ENCODE measurements at regions not wholly inside any gene's neighbourhood (a gene's known extent, or its start where the extent isn't known, plus 50 kb on each side); places are given as distances from the start of the nearest gene placed in this dataset.

DNA sequence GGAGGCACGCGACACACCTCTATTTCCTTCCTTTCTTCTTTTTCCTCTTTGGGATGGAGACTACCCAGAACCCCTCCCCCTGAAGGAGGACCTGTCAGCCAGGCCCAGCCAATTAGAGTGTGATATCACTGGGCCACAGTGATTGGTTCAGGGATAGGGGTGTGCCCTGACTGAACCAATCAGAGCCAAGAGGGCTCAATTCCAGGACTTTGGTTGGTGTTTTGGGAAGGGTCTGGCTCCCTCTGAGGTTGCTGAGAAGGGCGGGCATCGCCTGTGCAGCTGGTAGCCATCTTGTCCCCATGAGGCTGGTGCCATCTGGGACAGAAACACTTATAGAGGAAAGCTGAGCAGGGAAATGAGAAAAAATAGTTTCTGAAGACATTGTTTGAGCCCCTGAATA is 71.4 kb downstream of the CHST1 start:
- no peaks in the 10 kb centered on the region for H3K36me3 Mint-ChIP-seq (ENCODE audit: low read depth)
- H3K4me3 Mint-ChIP-seq = no peak overlapping the region
- Histone ChIP-seq H3K4me3 (no peak overlapping the region), H3K4me1 (ENCODE audit: insufficient read depth) (no peaks in the 10 kb centered on the region), H2AFZ (no peak overlapping the region), H3K9me2 (ENCODE audit: insufficient read depth) (peaks cover 9% of the 10 kb centered on the region; the same call in 1 of the 2 replicates), H3K79me2 (replicated peaks; ENCODE audit: insufficient read depth) (no peaks in the 10 kb centered on the region), H3K4me2 (no peak overlapping the region), H3K27me3 (ENCODE audit: insufficient read depth) (no peaks in the 10 kb centered on the region), H3K27ac (ENCODE audit: low read depth) (no peak overlapping the region), H3K36me3 (ENCODE audit: insufficient read depth) (no peaks in the 10 kb centered on the region), H4K20me1 (replicated peaks; ENCODE audit: insufficient read depth) (no peaks in the 10 kb centered on the region), H3F3A (replicated peaks; ENCODE audit: low read depth) (no peaks in the 10 kb centered on the region)
- no peak overlapping the region for H3K27ac Mint-ChIP-seq
- no peaks in the 10 kb centered on the region; the same call in 2 of the 3 replicates for H3K9me3 Mint-ChIP-seq
- DNase-seq (ENCODE audit: low spot score) (peak; percentile 32), ATAC-seq (peak; percentile 58)
- no peak for TF ChIP-seq JUNB (IDR thresholded peaks at IDR 0.05; ENCODE audit: unreplicated experiment)
- TF ChIP-seq, protein P1, sequence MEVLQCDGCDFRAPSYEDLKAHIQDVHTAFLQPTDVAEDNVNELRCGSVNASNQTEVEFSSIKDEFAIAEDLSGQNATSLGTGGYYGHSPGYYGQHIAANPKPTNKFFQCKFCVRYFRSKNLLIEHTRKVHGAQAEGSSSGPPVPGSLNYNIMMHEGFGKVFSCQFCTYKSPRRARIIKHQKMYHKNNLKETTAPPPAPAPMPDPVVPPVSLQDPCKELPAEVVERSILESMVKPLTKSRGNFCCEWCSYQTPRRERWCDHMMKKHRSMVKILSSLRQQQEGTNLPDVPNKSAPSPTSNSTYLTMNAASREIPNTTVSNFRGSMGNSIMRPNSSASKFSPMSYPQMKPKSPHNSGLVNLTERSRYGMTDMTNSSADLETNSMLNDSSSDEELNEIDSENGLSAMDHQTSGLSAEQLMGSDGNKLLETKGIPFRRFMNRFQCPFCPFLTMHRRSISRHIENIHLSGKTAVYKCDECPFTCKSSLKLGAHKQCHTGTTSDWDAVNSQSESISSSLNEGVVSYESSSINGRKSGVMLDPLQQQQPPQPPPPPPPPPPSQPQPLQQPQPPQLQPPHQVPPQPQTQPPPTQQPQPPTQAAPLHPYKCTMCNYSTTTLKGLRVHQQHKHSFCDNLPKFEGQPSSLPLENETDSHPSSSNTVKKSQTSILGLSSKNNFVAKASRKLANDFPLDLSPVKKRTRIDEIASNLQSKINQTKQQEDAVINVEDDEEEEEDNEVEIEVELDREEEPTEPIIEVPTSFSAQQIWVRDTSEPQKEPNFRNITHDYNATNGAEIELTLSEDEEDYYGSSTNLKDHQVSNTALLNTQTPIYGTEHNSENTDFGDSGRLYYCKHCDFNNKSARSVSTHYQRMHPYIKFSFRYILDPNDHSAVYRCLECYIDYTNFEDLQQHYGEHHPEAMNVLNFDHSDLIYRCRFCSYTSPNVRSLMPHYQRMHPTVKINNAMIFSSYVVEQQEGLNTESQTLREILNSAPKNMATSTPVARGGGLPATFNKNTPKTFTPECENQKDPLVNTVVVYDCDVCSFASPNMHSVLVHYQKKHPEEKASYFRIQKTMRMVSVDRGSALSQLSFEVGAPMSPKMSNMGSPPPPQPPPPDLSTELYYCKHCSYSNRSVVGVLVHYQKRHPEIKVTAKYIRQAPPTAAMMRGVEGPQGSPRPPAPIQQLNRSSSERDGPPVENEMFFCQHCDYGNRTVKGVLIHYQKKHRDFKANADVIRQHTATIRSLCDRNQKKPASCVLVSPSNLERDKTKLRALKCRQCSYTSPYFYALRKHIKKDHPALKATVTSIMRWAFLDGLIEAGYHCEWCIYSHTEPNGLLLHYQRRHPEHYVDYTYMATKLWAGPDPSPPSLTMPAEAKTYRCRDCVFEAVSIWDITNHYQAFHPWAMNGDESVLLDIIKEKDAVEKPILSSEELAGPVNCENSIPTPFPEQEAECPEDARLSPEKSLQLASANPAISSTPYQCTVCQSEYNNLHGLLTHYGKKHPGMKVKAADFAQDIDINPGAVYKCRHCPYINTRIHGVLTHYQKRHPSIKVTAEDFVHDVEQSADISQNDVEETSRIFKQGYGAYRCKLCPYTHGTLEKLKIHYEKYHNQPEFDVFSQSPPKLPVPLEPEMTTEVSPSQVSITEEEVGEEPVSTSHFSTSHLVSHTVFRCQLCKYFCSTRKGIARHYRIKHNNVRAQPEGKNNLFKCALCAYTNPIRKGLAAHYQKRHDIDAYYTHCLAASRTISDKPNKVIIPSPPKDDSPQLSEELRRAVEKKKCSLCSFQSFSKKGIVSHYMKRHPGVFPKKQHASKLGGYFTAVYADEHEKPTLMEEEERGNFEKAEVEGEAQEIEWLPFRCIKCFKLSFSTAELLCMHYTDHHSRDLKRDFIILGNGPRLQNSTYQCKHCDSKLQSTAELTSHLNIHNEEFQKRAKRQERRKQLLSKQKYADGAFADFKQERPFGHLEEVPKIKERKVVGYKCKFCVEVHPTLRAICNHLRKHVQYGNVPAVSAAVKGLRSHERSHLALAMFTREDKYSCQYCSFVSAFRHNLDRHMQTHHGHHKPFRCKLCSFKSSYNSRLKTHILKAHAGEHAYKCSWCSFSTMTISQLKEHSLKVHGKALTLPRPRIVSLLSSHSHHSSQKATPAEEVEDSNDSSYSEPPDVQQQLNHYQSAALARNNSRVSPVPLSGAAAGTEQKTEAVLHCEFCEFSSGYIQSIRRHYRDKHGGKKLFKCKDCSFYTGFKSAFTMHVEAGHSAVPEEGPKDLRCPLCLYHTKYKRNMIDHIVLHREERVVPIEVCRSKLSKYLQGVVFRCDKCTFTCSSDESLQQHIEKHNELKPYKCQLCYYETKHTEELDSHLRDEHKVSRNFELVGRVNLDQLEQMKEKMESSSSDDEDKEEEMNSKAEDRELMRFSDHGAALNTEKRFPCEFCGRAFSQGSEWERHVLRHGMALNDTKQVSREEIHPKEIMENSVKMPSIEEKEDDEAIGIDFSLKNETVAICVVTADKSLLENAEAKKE (CRISPR knock-in tag; IDR thresholded peaks at IDR 0.05) = no peak
- peaks cover 2% of the 10 kb centered on the region for H3K27me3 Mint-ChIP-seq (ENCODE audit: insufficient read depth, low read depth, poor library complexity)
- no peaks in the 10 kb centered on the region for H3K4me1 Mint-ChIP-seq

DNA sequence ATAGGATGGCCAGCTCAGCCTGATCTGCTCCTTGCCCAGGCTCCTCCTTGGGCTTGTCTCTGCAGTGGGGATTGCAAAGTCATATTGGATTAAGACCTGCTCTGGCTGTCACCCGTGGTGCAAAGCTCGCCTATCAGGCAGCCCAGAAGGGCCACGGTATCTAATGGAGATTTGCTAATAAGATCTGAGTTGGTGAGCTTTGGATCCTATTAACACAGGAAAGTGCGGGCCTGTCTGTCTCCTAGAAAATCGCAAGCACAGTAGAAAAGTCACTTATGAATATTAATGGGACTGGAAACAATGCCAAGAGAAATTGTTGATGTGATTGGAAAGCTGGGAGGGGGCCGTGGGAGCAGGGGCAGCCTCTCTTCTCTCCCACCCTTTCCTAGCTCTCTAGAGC is 72.8 kb downstream of the CHST1 start:
- Mint-ChIP-seq H3K4me1 (no peaks in the 10 kb centered on the region), H3K27ac (no peak overlapping the region), H3K9me3 (no peaks in the 10 kb centered on the region; the same call in 2 of the 3 replicates), H3K27me3 (ENCODE audit: insufficient read depth, low read depth, poor library complexity) (peaks cover 2% of the 10 kb centered on the region), H3K4me3 (no peak overlapping the region), H3K36me3 (ENCODE audit: low read depth) (no peaks in the 10 kb centered on the region)
- H3F3A ChIP-seq (replicated peaks; ENCODE audit: low read depth) = no peaks in the 10 kb centered on the region
- no peaks in the 10 kb centered on the region for H4K20me1 ChIP-seq (replicated peaks; ENCODE audit: insufficient read depth)
- H3K27me3 ChIP-seq (ENCODE audit: insufficient read depth) = no peaks in the 10 kb centered on the region
- H3K4me1 ChIP-seq (ENCODE audit: insufficient read depth) = no peaks in the 10 kb centered on the region
- peaks cover 9% of the 10 kb centered on the region; the same call in 1 of the 2 replicates for H3K9me2 ChIP-seq (ENCODE audit: insufficient read depth)
- H3K36me3 ChIP-seq (ENCODE audit: insufficient read depth) = no peaks in the 10 kb centered on the region
- H3K4me2 ChIP-seq = no peak overlapping the region
- ATAC-seq (no peak), DNase-seq (ENCODE audit: low spot score) (no peak)
- no peaks in the 10 kb centered on the region for H3K79me2 ChIP-seq (replicated peaks; ENCODE audit: insufficient read depth)
- H2AFZ ChIP-seq = no peak overlapping the region
- no peak overlapping the region for H3K4me3 ChIP-seq
- H3K27ac ChIP-seq (ENCODE audit: low read depth) = no peak overlapping the region
- TF ChIP-seq NANOG (IDR thresholded peaks at IDR 0.05; ENCODE audit: borderline replicate concordance) (no peak), JUNB (IDR thresholded peaks at IDR 0.05; ENCODE audit: unreplicated experiment) (no peak), STAT1 (IDR thresholded peaks at IDR 0.05; ENCODE audit: unreplicated experiment) (no peak), CREB1 (CRISPR knock-in tag; IDR thresholded peaks at IDR 0.05; ENCODE audit: low read depth) (no peak), POLR2AphosphoS5 (IDR thresholded peaks at IDR 0.05; ENCODE audit: low read depth) (no peak), EZH2phosphoT487 (IDR thresholded peaks at IDR 0.05; ENCODE audit: unreplicated experiment) (no peak)
- TF ChIP-seq, protein P1 (CRISPR knock-in tag; IDR thresholded peaks at IDR 0.05) = no peak

Measured in GM23338 (cell line).